ENCODE measurements at regions not wholly inside any gene's neighbourhood (a gene's known extent, or its start where the extent isn't known, plus 50 kb on each side); places are given as distances from the start of the nearest gene placed in this dataset.

DNA sequence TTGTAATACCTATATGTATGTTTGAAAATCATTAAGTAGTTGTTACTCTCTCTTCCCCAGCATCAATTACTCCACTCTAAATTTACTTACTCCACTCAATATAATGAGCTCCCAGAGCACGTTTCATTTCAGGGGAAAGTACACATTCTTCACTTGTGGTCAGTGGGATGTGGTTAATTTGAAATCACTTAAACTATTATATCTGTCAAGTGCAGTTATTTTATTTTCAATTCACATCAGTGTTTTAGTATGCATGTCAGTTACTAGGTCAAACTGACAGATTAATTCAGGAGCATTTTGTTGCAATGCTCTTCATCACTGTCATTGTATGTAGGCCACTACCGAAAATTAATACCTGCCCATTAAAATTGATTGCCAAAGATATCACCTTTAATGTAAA, 376.1 kb downstream of the ZIC4 start:
- TF ChIP-seq, protein P1, sequence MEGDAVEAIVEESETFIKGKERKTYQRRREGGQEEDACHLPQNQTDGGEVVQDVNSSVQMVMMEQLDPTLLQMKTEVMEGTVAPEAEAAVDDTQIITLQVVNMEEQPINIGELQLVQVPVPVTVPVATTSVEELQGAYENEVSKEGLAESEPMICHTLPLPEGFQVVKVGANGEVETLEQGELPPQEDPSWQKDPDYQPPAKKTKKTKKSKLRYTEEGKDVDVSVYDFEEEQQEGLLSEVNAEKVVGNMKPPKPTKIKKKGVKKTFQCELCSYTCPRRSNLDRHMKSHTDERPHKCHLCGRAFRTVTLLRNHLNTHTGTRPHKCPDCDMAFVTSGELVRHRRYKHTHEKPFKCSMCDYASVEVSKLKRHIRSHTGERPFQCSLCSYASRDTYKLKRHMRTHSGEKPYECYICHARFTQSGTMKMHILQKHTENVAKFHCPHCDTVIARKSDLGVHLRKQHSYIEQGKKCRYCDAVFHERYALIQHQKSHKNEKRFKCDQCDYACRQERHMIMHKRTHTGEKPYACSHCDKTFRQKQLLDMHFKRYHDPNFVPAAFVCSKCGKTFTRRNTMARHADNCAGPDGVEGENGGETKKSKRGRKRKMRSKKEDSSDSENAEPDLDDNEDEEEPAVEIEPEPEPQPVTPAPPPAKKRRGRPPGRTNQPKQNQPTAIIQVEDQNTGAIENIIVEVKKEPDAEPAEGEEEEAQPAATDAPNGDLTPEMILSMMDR (conservative IDR thresholded peaks at IDR 0.05; ENCODE audit: low read depth in 2 of 2) = no peak
- TF ChIP-seq, protein P2, sequence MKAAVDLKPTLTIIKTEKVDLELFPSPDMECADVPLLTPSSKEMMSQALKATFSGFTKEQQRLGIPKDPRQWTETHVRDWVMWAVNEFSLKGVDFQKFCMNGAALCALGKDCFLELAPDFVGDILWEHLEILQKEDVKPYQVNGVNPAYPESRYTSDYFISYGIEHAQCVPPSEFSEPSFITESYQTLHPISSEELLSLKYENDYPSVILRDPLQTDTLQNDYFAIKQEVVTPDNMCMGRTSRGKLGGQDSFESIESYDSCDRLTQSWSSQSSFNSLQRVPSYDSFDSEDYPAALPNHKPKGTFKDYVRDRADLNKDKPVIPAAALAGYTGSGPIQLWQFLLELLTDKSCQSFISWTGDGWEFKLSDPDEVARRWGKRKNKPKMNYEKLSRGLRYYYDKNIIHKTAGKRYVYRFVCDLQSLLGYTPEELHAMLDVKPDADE (IDR thresholded peaks at IDR 0.05) = no peak
